ENCODE measurements at regions not wholly inside any gene's neighbourhood (a gene's known extent, or its start where the extent isn't known, plus 50 kb on each side); places are given as distances from the start of the nearest gene placed in this dataset.

- Mint-ChIP-seq H3K4me1 (ENCODE audit: unreplicated experiment) (peaks cover 25% of the 10 kb centered on the region), H3K9me3 (no peaks in the 10 kb centered on the region), H3K27me3 (peaks cover 10% of the 10 kb centered on the region), H3K36me3 (no peaks in the 10 kb centered on the region), H3K27ac (peak overlapping the region; percentile 4), H3K4me3 (no peak overlapping the region)
- no peak for DNase-seq (ENCODE audit: extremely low spot score, unreplicated experiment)
- no peak for TF ChIP-seq CTCF (conservative IDR thresholded peaks at IDR 0.05)
These were observed 63.9 kb downstream of the NDUFS5 start for GRCh38 chr1:39089931-39090521.

GRCh38 chr1:39090757-39091380, 64.7 kb downstream of the NDUFS5 start:
- Mint-ChIP-seq H3K9me3 (no peaks in the 10 kb centered on the region), H3K4me1 (ENCODE audit: unreplicated experiment) (peaks cover 24% of the 10 kb centered on the region), H3K4me3 (no peak overlapping the region), H3K36me3 (no peaks in the 10 kb centered on the region), H3K27ac (peak overlapping the region; percentile 4), H3K27me3 (peaks cover 4% of the 10 kb centered on the region)
- no peak for DNase-seq (ENCODE audit: extremely low spot score, unreplicated experiment)
- TF ChIP-seq CTCF (conservative IDR thresholded peaks at IDR 0.05): no peak

- Mint-ChIP-seq H3K27me3 (no peaks in the 10 kb centered on the region), H3K36me3 (no peaks in the 10 kb centered on the region), H3K4me1 (ENCODE audit: unreplicated experiment) (peaks cover 14% of the 10 kb centered on the region), H3K4me3 (no peak overlapping the region), H3K9me3 (no peaks in the 10 kb centered on the region), H3K27ac (peak overlapping the region; percentile 5)
- TF ChIP-seq CTCF (conservative IDR thresholded peaks at IDR 0.05): peak; percentile 81
- no peak for DNase-seq (ENCODE audit: extremely low spot score, unreplicated experiment)
These were observed 65.9 kb downstream of the NDUFS5 start for GRCh38 chr1:39091845-39092645.

- no peak for DNase-seq (ENCODE audit: extremely low spot score, unreplicated experiment)
- peaks cover 22% of the 10 kb centered on the region for H3K4me1 Mint-ChIP-seq (ENCODE audit: unreplicated experiment)
- no peak overlapping the region for H3K27ac Mint-ChIP-seq
- no peak for TF ChIP-seq CTCF (conservative IDR thresholded peaks at IDR 0.05)
- no peak overlapping the region for H3K4me3 Mint-ChIP-seq
- no peaks in the 10 kb centered on the region for H3K27me3 Mint-ChIP-seq
- no peaks in the 10 kb centered on the region for H3K9me3 Mint-ChIP-seq
- no peaks in the 10 kb centered on the region for H3K36me3 Mint-ChIP-seq
These were observed 68.5 kb downstream of the NDUFS5 start for GRCh38 chr1:39094685-39095084.

- Mint-ChIP-seq H3K36me3 (no peaks in the 10 kb centered on the region), H3K27ac (peak overlapping the region; percentile 74)
- DNase-seq (ENCODE audit: extremely low spot score, unreplicated experiment): no peak
These were observed 72.5 kb downstream of the NDUFS5 start for GRCh38 chr1:39098546-39099250.

More at GRCh38 chr1:39098546-39099250, 72.5 kb downstream of the NDUFS5 start:
- Mint-ChIP-seq H3K4me3 (peak overlapping the region; percentile 56), H3K27me3 (no peaks in the 10 kb centered on the region), H3K9me3 (no peaks in the 10 kb centered on the region), H3K4me1 (ENCODE audit: unreplicated experiment) (peaks cover 27% of the 10 kb centered on the region)
- peak; percentile 88 for TF ChIP-seq CTCF (conservative IDR thresholded peaks at IDR 0.05)

Data from type B pancreatic cell (in vitro differentiated cells).